Mammary epithelial cell (primary cell): ENCODE measurements at regions not wholly inside any gene's neighbourhood (a gene's known extent, or its start where the extent isn't known, plus 50 kb on each side); places are given as distances from the start of the nearest gene placed in this dataset.

Source experiments
- EZH2 ChIP-seq: IDR thresholded peaks from 2 replicates; pipeline ENCODE4 v1.6.1; 2012; ENCODE audit warnings: low read length, inconsistent platforms, borderline replicate concordance
- TF ChIP-seq, protein P1 (sequence below), 2 donors: IDR thresholded peaks in 1 of 2; conservative IDR thresholded peaks in 1 of 2; 2 replicates each; pipeline ENCODE4 v1.5.1; 2011 to 2012; ENCODE audit warnings: inconsistent platforms in 2 of 2, low read length in 2 of 2, mild to moderate bottlenecking in 2 of 2, control low read depth in 1 of 2, low read depth in 1 of 2; ENCODE audit not compliant: insufficient read depth in 1 of 2; ENCODE audit errors: extremely low read depth in 1 of 2

DNA sequence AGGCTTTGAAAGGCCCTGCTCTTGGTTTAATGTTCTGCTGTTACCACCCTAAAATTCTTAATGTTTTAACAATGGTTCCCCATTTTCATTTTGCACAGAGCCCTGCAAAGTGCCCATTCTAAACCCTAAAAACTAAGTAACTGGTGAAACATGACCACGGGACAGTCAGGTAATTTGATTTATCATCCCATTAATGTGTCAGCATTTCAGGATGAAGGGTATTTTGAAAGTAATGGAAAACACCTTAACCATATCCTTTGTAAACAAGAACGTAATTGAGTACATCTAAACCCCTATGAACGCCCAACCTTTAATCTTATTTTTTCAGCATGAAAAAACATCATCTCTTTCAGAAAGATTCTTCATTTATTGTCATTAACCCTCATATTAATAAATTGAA is 164.9 kb upstream of the IL12A start:
- no peak for TF ChIP-seq EZH2
- TF ChIP-seq, protein P1, sequence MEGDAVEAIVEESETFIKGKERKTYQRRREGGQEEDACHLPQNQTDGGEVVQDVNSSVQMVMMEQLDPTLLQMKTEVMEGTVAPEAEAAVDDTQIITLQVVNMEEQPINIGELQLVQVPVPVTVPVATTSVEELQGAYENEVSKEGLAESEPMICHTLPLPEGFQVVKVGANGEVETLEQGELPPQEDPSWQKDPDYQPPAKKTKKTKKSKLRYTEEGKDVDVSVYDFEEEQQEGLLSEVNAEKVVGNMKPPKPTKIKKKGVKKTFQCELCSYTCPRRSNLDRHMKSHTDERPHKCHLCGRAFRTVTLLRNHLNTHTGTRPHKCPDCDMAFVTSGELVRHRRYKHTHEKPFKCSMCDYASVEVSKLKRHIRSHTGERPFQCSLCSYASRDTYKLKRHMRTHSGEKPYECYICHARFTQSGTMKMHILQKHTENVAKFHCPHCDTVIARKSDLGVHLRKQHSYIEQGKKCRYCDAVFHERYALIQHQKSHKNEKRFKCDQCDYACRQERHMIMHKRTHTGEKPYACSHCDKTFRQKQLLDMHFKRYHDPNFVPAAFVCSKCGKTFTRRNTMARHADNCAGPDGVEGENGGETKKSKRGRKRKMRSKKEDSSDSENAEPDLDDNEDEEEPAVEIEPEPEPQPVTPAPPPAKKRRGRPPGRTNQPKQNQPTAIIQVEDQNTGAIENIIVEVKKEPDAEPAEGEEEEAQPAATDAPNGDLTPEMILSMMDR (conservative IDR thresholded peaks at IDR 0.05 in 1 of 2, IDR thresholded peaks at IDR 0.05 in 1 of 2; ENCODE audit: extremely low read depth in 1 of 2, insufficient read depth in 1 of 2, low read depth in 1 of 2, low read length in 2 of 2) = no peak
